ENCODE measurements at regions not wholly inside any gene's neighbourhood (a gene's known extent, or its start where the extent isn't known, plus 50 kb on each side); places are given as distances from the start of the nearest gene placed in this dataset.

DNA sequence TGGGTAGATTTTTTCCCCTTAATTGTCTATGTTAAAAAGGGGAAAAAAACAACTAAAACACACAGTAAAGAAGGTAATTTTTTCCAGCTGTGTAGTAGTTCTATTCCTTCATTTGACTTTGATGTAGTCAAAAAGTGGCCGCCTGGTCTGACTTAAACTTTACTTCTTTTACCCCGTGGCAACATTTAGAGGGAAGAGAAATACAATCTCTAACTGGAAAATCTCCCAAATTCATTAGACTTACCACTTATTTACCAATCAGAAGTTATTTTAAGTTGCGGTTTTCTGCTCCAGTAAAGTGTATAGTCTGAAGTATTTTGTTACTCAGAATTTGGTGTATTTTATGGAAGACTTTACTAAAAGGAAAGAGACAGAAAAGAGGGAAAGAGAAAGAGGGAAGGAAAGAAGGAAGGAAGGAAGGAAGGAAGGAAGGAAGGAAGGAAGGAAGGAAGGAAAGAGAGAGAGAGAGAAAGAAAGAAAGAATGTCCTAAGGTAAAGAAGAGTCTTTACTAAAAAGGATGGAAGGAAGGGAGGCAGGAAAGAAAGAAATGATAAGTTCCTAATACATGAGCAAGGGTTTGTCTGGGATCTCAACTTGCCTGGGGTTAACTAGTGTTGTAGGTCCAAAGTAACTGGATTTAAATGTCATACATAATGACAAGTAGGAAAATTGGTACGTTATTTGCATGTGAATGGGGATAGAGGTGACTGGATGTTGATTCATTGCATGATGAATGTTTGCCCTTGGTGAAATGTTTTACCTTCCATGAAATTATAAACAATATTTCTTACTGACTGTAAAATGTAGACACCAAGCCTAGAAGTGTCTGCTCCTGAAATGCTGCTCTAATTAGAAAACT is 135.1 kb downstream of the SAMD5 start:
- H3K9ac ChIP-seq (ENCODE audit: low read length), result no peak overlapping the region
- H3K4me1 ChIP-seq (ENCODE audit: control insufficient read depth, insufficient read depth, low read length), result no peaks in the 10 kb centered on the region
- no peak overlapping the region for H3K27ac ChIP-seq (ENCODE audit: low read depth, low read length)
- no peak overlapping the region for H3K4me3 ChIP-seq (ENCODE audit: low read depth, low read length)
- no peaks in the 10 kb centered on the region for H3K36me3 ChIP-seq (ENCODE audit: control insufficient read depth, insufficient read depth, low read length)
- H3K27me3 ChIP-seq (ENCODE audit: control insufficient read depth, insufficient read depth, low read length), result no peaks in the 10 kb centered on the region
- H3K9me3 ChIP-seq (ENCODE audit: control insufficient read depth, insufficient read depth, low read depth, low read length), result no peaks in the 10 kb centered on the region

DNA sequence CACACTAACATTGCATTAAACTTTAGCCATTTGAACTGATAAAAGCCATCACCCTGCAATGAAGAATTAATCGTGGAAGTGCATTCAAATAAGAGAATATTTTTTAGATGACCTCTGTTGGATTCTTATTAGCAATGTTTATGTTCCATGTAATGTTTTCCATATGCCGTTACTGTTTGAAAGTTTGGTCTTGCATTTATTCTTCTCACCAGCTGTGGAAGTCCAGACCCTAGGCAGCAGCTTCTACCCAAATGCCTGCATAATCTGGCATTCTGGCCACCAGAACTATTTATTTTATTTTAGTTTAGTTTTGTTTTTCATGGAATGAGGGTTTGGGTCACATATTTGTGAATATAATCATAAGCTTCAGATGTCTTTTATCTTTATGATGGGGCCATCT is 140.4 kb downstream of the SAMD5 start:
- Histone ChIP-seq H3K27ac (ENCODE audit: low read depth, low read length) (no peak overlapping the region), H3K27me3 (ENCODE audit: control insufficient read depth, insufficient read depth, low read length) (no peaks in the 10 kb centered on the region), H3K4me1 (ENCODE audit: control insufficient read depth, insufficient read depth, low read length) (no peaks in the 10 kb centered on the region), H3K9me3 (ENCODE audit: control insufficient read depth, insufficient read depth, low read depth, low read length) (no peaks in the 10 kb centered on the region), H3K36me3 (ENCODE audit: control insufficient read depth, insufficient read depth, low read length) (no peaks in the 10 kb centered on the region), H3K9ac (ENCODE audit: low read length) (no peak overlapping the region), H3K4me3 (ENCODE audit: low read depth, low read length) (no peak overlapping the region)

DNA sequence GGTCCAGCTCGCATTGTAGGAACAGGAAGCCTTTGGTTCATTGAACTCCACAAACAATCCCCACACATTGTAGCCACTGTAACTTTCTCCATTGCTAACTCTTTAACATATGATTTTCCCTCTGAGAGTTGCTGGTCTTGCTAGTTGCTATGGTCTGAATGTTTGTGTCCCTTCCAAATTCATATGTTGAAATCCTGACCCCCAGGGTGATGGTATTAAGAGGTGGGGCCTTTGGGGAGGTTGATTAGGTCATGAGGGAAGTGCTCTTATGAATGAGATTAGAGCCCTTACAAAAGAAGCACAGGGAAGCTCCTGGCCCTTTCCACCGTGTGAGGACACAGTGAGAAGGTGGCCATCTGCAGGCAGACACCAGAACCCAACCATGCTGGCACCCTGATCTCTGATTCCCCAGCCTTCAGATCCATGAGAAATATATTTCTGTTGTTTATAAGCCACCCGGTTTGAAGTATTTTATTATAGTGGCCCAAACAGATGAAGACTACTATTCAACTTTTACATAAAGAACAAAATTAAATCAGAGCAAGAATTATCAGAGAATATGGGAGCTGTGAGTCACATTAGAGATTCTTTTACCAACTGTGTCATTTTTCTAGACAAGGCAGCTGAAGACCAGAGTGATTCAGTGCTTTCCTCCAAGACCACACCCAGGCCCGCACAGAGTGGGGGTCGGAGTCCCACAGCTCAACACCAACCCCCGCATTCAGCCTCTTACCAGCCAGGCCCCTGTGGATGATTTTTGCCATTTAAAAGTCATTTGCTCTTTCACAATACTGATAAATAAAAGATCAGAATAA is 143.0 kb downstream of the SAMD5 start:
- Histone ChIP-seq H3K36me3 (ENCODE audit: control insufficient read depth, insufficient read depth, low read length) (no peaks in the 10 kb centered on the region), H3K27ac (ENCODE audit: low read depth, low read length) (no peak overlapping the region), H3K9ac (ENCODE audit: low read length) (no peak overlapping the region), H3K27me3 (ENCODE audit: control insufficient read depth, insufficient read depth, low read length) (no peaks in the 10 kb centered on the region), H3K4me3 (ENCODE audit: low read depth, low read length) (no peak overlapping the region), H3K9me3 (ENCODE audit: control insufficient read depth, insufficient read depth, low read depth, low read length) (no peaks in the 10 kb centered on the region), H3K4me1 (ENCODE audit: control insufficient read depth, insufficient read depth, low read length) (no peaks in the 10 kb centered on the region)

DNA sequence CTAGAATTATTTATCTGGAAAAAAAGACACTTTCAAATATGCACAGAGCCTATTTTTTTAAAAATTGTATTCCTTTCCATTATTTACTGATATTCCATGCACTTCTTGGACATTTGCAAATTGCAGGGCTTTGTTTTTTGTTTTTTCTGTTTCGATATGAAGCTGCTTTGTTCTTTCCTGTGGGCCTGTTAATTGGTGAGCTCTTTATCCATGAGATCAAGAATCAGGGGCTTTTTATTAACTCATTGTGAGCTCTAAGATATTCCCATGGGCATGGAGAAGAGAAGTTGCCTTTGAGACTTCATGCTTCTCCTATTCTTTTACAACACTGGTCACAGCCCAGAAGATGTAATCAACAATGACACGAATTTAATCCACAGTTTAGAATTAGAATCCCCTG is 145.1 kb downstream of the SAMD5 start:
- no peaks in the 10 kb centered on the region for H3K36me3 ChIP-seq (ENCODE audit: control insufficient read depth, insufficient read depth, low read length)
- no peak overlapping the region for H3K9ac ChIP-seq (ENCODE audit: low read length)
- no peaks in the 10 kb centered on the region for H3K27me3 ChIP-seq (ENCODE audit: control insufficient read depth, insufficient read depth, low read length)
- H3K9me3 ChIP-seq (ENCODE audit: control insufficient read depth, insufficient read depth, low read depth, low read length), result no peaks in the 10 kb centered on the region
- H3K27ac ChIP-seq (ENCODE audit: low read depth, low read length), result no peak overlapping the region
- H3K4me3 ChIP-seq (ENCODE audit: low read depth, low read length), result no peak overlapping the region
- H3K4me1 ChIP-seq (ENCODE audit: control insufficient read depth, insufficient read depth, low read length), result no peaks in the 10 kb centered on the region

DNA sequence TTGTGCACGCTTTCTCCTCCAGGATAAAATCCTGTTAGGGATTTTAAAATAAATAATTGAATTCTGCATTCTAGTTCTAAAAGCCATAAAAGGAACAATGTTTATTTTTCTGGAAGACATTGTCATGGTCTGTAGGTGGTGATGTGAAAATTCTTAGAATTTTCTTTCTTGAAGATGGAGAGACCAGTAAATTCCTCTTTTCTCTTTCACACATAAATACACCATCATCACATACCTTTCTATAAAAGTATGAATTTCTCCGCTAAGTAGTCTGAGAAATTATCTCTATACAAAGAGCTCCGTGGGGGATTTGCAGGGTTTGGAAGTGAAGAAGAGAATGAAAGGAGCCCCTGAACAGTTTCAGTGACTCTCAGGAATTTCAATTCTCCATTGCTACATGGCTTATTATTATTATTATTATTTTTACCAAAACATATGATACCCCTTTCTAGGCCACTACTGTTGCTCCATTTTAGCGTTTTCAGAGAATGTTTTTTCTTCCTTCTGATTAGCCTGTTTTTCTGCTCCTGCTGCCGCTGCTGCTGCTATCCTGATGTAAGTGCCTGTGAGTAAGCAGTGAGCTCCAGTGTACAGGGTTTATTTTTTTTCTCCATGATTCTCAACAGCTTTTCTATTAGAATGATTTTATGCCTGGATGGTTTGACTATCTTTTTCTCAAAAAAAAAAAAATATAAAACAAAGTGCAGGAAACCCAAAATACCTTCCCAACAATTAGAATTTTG is 145.8 kb downstream of the SAMD5 start:
- no peaks in the 10 kb centered on the region for H3K27me3 ChIP-seq (ENCODE audit: control insufficient read depth, insufficient read depth, low read length)
- H3K36me3 ChIP-seq (ENCODE audit: control insufficient read depth, insufficient read depth, low read length), result no peaks in the 10 kb centered on the region
- H3K27ac ChIP-seq (ENCODE audit: low read depth, low read length), result no peak overlapping the region
- no peaks in the 10 kb centered on the region for H3K9me3 ChIP-seq (ENCODE audit: control insufficient read depth, insufficient read depth, low read depth, low read length)
- H3K4me1 ChIP-seq (ENCODE audit: control insufficient read depth, insufficient read depth, low read length), result no peaks in the 10 kb centered on the region
- H3K9ac ChIP-seq (ENCODE audit: low read length), result no peak overlapping the region
- no peak overlapping the region for H3K4me3 ChIP-seq (ENCODE audit: low read depth, low read length)

DNA sequence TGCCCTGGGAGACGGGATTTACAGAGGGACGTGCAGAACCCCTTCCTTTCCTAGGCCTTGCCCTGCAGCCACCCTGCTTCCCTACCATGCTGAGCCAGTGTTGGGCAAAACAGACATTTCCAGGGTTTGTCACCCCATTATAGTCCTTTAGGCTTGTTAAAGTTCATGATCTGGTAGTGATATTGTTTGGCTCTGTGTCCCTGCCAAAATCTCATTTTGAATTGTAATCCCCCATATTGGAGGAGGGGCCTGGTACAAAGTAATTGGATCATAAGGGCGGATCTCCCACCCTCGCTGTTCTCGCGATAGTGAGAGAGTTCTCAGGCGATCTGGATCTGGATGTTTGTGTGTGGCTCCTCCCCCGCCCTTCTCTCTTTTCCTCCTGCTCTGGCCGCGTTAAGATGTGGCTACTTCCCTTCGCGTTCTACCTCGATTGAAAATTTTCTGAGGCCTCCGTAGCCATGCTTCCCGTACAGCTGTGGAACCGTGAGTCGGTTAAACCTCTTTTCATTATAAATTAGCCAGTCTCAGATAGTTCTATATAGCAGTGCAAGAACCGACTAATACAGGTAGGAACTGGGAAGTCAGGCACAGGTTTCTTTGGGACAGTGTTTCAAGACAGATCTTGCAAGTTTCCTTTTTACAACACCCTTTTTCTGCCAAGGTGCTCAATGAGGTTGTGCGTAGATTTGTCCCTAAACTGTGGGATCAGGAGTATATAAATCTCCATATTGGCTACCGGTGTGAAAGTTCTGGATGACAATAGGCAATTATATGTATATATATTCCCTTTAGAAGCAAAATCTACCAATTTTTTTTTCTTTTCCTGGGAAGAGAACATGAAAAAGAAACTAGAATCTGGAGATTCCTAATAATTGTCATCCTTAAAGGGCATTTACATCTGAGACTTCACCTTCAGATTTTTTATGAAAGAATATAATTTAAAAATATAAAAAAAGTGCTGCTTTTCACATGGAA is 152.1 kb downstream of the SAMD5 start:
- Histone ChIP-seq H3K4me3 (ENCODE audit: low read depth, low read length) (no peak overlapping the region), H3K9ac (ENCODE audit: low read length) (no peak overlapping the region), H3K4me1 (ENCODE audit: control insufficient read depth, insufficient read depth, low read length) (peaks cover 10% of the 10 kb centered on the region; the same call in 1 of the 2 replicates), H3K27me3 (ENCODE audit: control insufficient read depth, insufficient read depth, low read length) (no peaks in the 10 kb centered on the region), H3K9me3 (ENCODE audit: control insufficient read depth, insufficient read depth, low read depth, low read length) (no peaks in the 10 kb centered on the region), H3K36me3 (ENCODE audit: control insufficient read depth, insufficient read depth, low read length) (no peaks in the 10 kb centered on the region), H3K27ac (ENCODE audit: low read depth, low read length) (no peak overlapping the region)

DNA sequence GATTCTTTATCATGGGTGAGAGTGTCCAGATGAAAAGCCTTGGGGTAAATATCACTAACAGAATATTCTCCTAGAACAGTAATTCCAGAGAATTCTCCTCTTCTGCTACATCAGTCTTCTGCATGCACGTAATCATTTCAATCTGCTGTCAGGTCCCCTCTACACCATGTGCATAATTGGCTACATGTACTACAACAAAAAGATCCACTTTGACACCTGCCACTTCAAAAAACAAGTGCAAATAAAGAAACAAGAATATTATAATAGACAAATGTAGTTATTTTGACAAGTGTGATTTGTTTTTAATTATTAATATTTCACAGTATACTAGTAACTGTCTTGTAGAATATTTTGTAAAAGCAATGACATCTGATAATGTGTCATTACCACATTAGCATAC is 154.2 kb downstream of the SAMD5 start:
- no peaks in the 10 kb centered on the region for H3K9me3 ChIP-seq (ENCODE audit: control insufficient read depth, insufficient read depth, low read depth, low read length)
- H3K36me3 ChIP-seq (ENCODE audit: control insufficient read depth, insufficient read depth, low read length), result no peaks in the 10 kb centered on the region
- H3K27ac ChIP-seq (ENCODE audit: low read depth, low read length), result no peak overlapping the region
- H3K4me1 ChIP-seq (ENCODE audit: control insufficient read depth, insufficient read depth, low read length), result peaks cover 10% of the 10 kb centered on the region; the same call in 1 of the 2 replicates
- no peaks in the 10 kb centered on the region for H3K27me3 ChIP-seq (ENCODE audit: control insufficient read depth, insufficient read depth, low read length)
- no peak overlapping the region for H3K9ac ChIP-seq (ENCODE audit: low read length)
- no peak overlapping the region for H3K4me3 ChIP-seq (ENCODE audit: low read depth, low read length)

DNA sequence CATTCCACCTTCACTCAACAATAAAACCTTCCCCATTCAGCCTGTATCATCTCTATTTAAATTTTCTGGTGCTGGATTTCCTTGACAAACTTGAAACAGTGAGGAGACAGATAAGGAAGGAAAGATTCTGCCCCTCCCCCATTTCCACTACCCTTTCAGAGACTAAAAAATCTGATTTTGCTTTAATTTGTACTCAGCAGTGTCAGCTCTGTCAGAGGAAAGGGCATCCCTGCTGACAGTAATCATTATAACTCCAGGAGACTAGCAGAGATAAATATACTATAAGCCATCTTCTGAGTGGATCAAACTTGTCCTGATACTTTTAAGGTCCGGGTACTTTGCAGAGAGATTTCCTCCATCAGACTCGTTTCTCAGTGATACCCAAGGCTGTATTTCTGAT is 155.6 kb downstream of the SAMD5 start:
- Histone ChIP-seq H3K9ac (ENCODE audit: low read length) (no peak overlapping the region), H3K9me3 (ENCODE audit: control insufficient read depth, insufficient read depth, low read depth, low read length) (no peaks in the 10 kb centered on the region), H3K36me3 (ENCODE audit: control insufficient read depth, insufficient read depth, low read length) (no peaks in the 10 kb centered on the region), H3K27me3 (ENCODE audit: control insufficient read depth, insufficient read depth, low read length) (no peaks in the 10 kb centered on the region), H3K4me3 (ENCODE audit: low read depth, low read length) (no peak overlapping the region), H3K4me1 (ENCODE audit: control insufficient read depth, insufficient read depth, low read length) (peaks cover 10% of the 10 kb centered on the region; the same call in 1 of the 2 replicates), H3K27ac (ENCODE audit: low read depth, low read length) (no peak overlapping the region)

DNA sequence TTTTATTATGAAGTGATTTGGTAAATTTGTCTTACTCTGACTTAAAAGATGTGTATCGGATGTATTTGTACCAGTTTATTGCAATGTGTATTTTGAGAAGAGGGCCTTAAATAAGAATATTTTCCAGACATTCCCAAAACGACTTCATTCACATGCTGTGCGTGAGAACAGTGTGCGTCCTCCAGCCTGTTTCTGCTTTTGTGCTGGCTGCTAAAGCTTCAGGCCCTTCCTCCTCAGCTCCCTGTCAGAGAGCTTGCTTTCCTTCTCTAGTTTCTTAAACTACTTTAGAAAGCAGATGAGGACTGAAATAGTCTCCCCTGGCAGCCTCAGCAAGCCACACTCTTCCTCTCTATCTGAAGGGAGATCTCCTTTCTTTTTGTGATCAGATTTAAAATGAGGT is 157.8 kb downstream of the SAMD5 start:
- Histone ChIP-seq H3K4me1 (ENCODE audit: control insufficient read depth, insufficient read depth, low read length) (0 out of 2 replicates have a peak, but pooled peaks cover 3% of the 10 kb centered on the region), H3K27me3 (ENCODE audit: control insufficient read depth, insufficient read depth, low read length) (no peaks in the 10 kb centered on the region), H3K9me3 (ENCODE audit: control insufficient read depth, insufficient read depth, low read depth, low read length) (peaks cover 9% of the 10 kb centered on the region), H3K4me3 (ENCODE audit: low read depth, low read length) (no peak overlapping the region), H3K9ac (ENCODE audit: low read length) (no peak overlapping the region), H3K27ac (ENCODE audit: low read depth, low read length) (no peak overlapping the region), H3K36me3 (ENCODE audit: control insufficient read depth, insufficient read depth, low read length) (no peaks in the 10 kb centered on the region)

DNA sequence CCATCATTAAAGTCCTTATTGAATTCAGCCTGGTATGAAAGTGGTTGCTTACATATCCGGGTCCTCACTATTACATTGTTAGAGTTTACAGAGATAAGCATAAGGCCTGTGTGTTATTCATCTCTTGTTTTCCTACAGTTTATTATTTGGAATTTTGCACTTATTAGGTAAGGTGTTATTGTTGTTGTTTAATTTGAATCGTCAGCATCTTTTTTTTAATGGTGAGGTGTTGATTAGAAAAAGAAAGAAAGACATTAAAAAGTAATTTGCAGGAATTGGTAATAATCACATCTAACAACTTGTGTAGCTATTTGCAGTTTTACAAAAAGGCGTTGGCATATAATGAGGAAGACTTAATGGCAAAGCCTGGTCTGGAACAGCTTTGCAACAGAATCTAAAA is 158.6 kb downstream of the SAMD5 start:
- H3K36me3 ChIP-seq (ENCODE audit: control insufficient read depth, insufficient read depth, low read length), result no peaks in the 10 kb centered on the region
- no peak overlapping the region for H3K9ac ChIP-seq (ENCODE audit: low read length)

More for the DNA sequence above, 158.6 kb downstream of the SAMD5 start:
- no peak overlapping the region for H3K27ac ChIP-seq (ENCODE audit: low read depth, low read length)
- H3K27me3 ChIP-seq (ENCODE audit: control insufficient read depth, insufficient read depth, low read length), result no peaks in the 10 kb centered on the region
- H3K9me3 ChIP-seq (ENCODE audit: control insufficient read depth, insufficient read depth, low read depth, low read length), result peaks cover 9% of the 10 kb centered on the region
- 0 out of 2 replicates have a peak, but pooled peaks cover 3% of the 10 kb centered on the region for H3K4me1 ChIP-seq (ENCODE audit: control insufficient read depth, insufficient read depth, low read length)
- no peak overlapping the region for H3K4me3 ChIP-seq (ENCODE audit: low read depth, low read length)
